NB4 (cell line): ENCODE measurements at regions not wholly inside any gene's neighbourhood (a gene's known extent, or its start where the extent isn't known, plus 50 kb on each side); places are given as distances from the start of the nearest gene placed in this dataset.

Source experiments
- DNase-seq: peaks from one replicate; pipeline ENCODE4 v3.0.0; 2010; ENCODE audit warnings: low read depth
- H3K4me3 ChIP-seq: one replicate; pipeline ENCODE4 v1.5.1; 2011; ENCODE audit warnings: mild to moderate bottlenecking, low read depth, low read length, moderate library complexity
- MYC ChIP-seq: IDR thresholded peaks from 2 replicates; pipeline ENCODE4 v1.6.1; 2011; ENCODE audit warnings: low read depth, low read length
- POLR2A ChIP-seq: IDR thresholded peaks from 2 replicates; pipeline ENCODE4 v1.6.1; 2011; ENCODE audit warnings: mild to moderate bottlenecking; ENCODE audit not compliant: insufficient read length; ENCODE audit errors: extremely low read depth
- TF ChIP-seq, protein P1 (sequence below): IDR thresholded peaks from one replicate; pipeline ENCODE4 v1.5.1; 2012; ENCODE audit warnings: low read depth, low read length
- TF ChIP-seq, protein P2 (sequence below): IDR thresholded peaks from 2 replicates; pipeline ENCODE4 v1.6.1; 2011; ENCODE audit warnings: low read depth, low read length

DNA sequence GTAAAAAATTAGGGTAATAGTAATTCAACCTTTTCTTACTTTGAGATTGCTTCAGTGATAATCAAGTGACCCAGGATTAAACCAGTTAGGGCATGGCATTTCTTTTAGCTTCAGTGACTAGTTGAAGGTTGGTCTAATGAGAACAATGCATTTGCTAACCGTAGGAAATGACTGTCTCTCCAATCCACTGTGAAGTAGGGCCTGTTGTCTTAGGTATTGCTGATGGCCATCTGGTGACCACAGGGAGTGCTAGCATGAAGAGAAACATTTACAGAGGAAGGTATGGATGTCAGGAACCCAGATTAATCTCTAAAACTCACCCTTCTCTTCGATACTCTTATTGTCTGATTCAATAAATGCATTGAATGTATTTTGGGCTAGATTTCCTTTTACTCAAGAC, 535.9 kb upstream of the SEMA6A start:
- no peak for TF ChIP-seq MYC
- TF ChIP-seq, protein P1, sequence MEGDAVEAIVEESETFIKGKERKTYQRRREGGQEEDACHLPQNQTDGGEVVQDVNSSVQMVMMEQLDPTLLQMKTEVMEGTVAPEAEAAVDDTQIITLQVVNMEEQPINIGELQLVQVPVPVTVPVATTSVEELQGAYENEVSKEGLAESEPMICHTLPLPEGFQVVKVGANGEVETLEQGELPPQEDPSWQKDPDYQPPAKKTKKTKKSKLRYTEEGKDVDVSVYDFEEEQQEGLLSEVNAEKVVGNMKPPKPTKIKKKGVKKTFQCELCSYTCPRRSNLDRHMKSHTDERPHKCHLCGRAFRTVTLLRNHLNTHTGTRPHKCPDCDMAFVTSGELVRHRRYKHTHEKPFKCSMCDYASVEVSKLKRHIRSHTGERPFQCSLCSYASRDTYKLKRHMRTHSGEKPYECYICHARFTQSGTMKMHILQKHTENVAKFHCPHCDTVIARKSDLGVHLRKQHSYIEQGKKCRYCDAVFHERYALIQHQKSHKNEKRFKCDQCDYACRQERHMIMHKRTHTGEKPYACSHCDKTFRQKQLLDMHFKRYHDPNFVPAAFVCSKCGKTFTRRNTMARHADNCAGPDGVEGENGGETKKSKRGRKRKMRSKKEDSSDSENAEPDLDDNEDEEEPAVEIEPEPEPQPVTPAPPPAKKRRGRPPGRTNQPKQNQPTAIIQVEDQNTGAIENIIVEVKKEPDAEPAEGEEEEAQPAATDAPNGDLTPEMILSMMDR, result no peak
- TF ChIP-seq, protein P2, sequence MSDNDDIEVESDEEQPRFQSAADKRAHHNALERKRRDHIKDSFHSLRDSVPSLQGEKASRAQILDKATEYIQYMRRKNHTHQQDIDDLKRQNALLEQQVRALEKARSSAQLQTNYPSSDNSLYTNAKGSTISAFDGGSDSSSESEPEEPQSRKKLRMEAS, result no peak
- TF ChIP-seq POLR2A, result no peak
- DNase-seq, result no peak
- no peak overlapping the region for H3K4me3 ChIP-seq

DNA sequence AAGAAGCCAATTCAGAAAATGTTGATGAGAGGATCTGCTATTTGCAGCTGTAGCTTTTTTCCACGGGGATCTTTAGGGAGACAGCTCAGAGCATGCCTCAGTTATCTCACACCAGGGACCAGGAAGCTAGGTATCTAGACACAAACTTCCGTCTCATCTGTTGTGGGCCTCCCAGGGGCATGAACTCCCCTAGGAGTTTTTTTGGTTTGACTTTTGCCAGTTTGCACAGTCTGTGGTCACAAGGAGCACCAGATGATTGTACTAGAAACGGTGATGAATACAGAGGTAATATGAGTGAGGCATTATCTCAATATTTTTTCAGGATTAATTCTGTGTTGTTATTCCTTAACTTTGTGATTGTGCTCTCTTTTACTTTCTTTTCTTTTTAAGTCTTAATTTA, 533.2 kb upstream of the SEMA6A start:
- no peak for DNase-seq
- H3K4me3 ChIP-seq, result no peak overlapping the region
- TF ChIP-seq, protein P1, result no peak
- no peak for TF ChIP-seq MYC
- TF ChIP-seq, protein P2, result no peak
- TF ChIP-seq POLR2A, result no peak

DNA sequence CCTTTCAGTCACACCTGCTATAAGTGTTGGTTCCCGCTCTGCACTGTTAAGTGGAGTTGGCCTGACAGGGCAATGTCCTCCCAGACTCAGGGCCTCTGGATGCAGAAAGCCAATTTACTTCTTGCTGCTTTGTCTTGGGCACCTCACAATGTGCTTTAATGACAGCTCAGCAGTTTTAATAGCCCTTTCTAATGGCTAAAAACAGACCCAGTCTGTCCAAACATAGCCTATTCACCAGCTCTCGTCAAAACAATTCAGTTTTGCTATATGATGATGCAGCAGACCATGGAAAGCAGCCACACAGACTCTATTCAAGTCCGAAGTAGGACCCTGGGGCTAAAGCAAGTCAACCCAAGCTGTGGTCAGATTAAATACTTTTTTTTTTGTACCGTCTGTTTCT, 529.1 kb upstream of the SEMA6A start:
- TF ChIP-seq, protein P1, result no peak
- TF ChIP-seq, protein P2, result no peak
- no peak for TF ChIP-seq POLR2A
- no peak for TF ChIP-seq MYC
- no peak overlapping the region for H3K4me3 ChIP-seq
- no peak for DNase-seq

DNA sequence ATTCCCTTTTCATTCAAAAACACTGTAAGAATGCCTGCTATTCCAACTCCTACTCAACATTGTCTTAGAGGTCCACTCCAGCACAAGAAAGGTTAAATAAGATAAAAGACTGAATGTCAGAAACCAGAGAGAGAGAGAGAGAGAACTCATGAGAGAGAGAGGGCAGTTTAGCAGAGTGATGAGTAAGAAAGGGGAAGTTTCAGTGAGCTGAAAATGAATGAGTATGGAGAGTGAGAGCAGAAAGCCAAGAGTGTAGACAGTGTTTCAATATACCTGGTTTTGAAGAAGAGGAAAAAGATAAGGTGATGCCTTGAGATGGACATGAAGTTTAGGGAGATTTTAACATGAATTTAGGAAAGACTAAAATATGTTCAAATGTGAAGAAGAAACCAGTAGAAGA, 528.0 kb upstream of the SEMA6A start:
- TF ChIP-seq MYC, result no peak
- TF ChIP-seq, protein P2, result no peak
- no peak for TF ChIP-seq POLR2A
- TF ChIP-seq, protein P1, result no peak
- no peak for DNase-seq
- H3K4me3 ChIP-seq, result no peak overlapping the region

DNA sequence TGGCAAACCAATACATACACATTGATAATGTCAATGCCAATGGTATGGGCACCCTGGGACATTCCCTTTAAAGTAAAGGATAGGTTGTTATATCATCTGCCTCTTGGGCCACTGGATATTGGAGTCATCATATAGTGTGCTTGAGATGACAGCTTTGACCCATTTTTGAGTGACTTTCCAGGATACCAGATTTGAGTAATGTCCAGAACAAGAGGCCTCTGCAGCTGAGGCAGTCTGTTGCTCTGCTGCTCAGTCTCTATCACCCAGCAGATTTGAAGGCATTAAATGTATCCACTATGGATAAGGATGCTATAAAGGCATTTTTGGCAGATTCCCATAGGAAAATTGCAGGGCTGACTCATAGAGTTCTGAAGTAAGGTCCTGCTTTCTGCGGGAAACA, 525.6 kb upstream of the SEMA6A start:
- no peak overlapping the region for H3K4me3 ChIP-seq
- no peak for TF ChIP-seq MYC
- TF ChIP-seq, protein P2, result no peak
- TF ChIP-seq, protein P1, result no peak
- no peak for TF ChIP-seq POLR2A
- no peak for DNase-seq

DNA sequence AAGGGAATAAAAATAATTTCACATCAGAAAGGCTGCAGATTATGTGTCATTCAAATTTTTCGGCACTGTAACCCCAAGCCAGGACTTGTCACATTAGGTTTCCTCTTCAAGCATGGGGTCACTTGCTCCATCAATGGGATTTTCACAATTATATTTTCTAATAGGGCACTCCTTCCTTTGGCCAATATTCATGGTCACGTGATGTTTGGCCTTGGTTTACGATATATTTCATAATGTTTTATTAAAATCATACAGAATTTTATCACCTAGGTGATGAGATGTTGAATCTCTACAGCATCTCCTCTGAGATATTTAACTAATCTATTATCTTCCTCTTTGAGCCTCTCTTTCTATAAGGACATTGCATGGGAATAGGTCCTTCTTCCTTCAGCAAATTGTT, 523.5 kb upstream of the SEMA6A start:
- no peak overlapping the region for H3K4me3 ChIP-seq
- DNase-seq, result no peak
- no peak for TF ChIP-seq MYC
- TF ChIP-seq, protein P1, result no peak
- TF ChIP-seq POLR2A, result no peak
- TF ChIP-seq, protein P2, result no peak
